Breast epithelium (tissue), 4 donors: ENCODE measurements at regions not wholly inside any gene's neighbourhood (a gene's known extent, or its start where the extent isn't known, plus 50 kb on each side); places are given as distances from the start of the nearest gene placed in this dataset.
"Not testable (repeated sequence)": the region's sequence is repeated elsewhere in the genome, so short reads cannot be mapped to it uniquely, and the experiment has no call there.

ENCODE experiments used
- DNase-seq, 2 donors: peaks; one replicate each; pipeline ENCODE4 v3.0.0-alpha.2; 2019; ENCODE audit warnings: low spot score in 2 of 2
- H3K27ac ChIP-seq, 2 donors: fragments of 200-600 bp; sonication (generic) in 1 of 2; one replicate each; pipeline ENCODE4 v1.5.1; 2016 to 2019; ENCODE audit warnings: mild to moderate bottlenecking in 1 of 2
- H3K27me3 ChIP-seq, 2 donors: fragments of 200-600 bp; sonication (generic) in 1 of 2; one replicate each; pipeline versions ENCODE4 v1.5.1 to v1.6.0; 2017 to 2019; ENCODE audit warnings: control low read depth in 1 of 2, mild to moderate bottlenecking in 1 of 2
- H3K36me3 ChIP-seq: fragments of 200-600 bp; one replicate; pipeline ENCODE4 v1.5.1; 2019
- H3K4me1 ChIP-seq, 2 donors: fragments of 200-600 bp; sonication (generic); one replicate each; pipeline ENCODE4 v1.5.1; 2016 to 2019; ENCODE audit warnings: control low read depth in 1 of 2
- H3K4me3 ChIP-seq, 3 donors: fragments of 200-600 bp; sonication (generic); 1 replicate in 2 of 3; 2 replicates in 1 of 3; pipeline ENCODE4 v1.5.1; 2016 to 2019; ENCODE audit warnings: mild to moderate bottlenecking in 3 of 3, moderate library complexity in 2 of 3
- H3K9me3 ChIP-seq, 2 donors: fragments of 200-600 bp; sonication (generic) in 1 of 2; one replicate each; pipeline ENCODE4 v1.5.1; 2016 to 2019; ENCODE audit warnings: control low read depth in 1 of 2
- POLR2A ChIP-seq: fragments of 450-650 bp; IDR thresholded peaks from one replicate; pipeline ENCODE4 v1.6.1; 2016; ENCODE audit warnings: antibody characterized with exemption, mild to moderate bottlenecking, moderate library complexity
- POLR2AphosphoS5 ChIP-seq, 3 donors: sonication (generic); formaldehyde crosslinking; IDR thresholded peaks; one replicate each; pipeline ENCODE4 v1.6.1; 2017; ENCODE audit warnings: antibody characterized with exemption in 3 of 3
- intact Hi-C: fragments of 100-400 bp; cut with DNase I; formaldehyde crosslinking; loops from one replicate; pipeline ENCODE4 v1.15.1; 2023; ENCODE audit warnings: low total_unique reads
- TF ChIP-seq, protein P1 (sequence below), 3 donors: fragments of 450-650 bp; IDR thresholded peaks; one replicate each; pipeline ENCODE4 v1.5.1; 2016 to 2017; ENCODE audit warnings: antibody characterized with exemption in 3 of 3, mild to moderate bottlenecking in 3 of 3, moderate library complexity in 3 of 3

DNA sequence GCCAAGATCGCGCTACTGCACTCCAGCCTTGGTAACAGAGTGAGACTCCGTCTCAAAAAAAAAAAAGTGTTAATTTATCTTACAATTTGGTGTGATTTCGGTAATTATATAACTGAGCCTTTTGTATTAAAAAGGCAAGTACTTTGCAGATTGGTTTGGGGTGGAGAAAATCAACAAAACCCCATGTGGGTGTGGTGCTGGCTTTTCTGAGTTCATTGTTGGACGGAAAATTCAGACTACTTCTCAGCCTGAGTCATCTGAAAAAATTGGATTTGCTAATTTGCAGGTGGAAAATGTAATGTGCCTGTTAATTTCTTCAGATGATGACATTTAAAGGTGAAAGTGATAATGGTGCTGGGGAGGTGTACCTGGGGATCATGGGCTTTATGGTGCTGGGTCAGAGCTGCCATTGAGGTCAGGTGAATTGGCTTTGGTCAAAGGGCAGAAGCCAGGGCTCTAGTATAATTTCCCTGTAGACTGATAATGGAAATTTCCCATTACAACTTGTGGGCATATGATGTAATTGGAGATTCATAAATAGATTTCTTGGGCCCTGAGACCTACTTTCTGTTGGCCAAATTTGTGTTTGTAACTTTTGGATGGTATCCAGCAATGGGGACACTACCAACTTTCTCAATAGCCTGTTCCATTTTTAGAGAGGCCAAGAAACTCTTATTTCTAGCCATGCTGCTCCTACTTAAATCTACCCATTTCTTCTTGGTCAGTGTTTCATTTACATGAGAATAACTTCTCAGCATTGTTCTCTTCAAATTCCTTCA lies 74.3 kb upstream of the TEX13D start:
- no peak for DNase-seq
- Histone ChIP-seq H3K9me3 (no peaks in the 10 kb centered on the region), H3K36me3 (no peaks in the 10 kb centered on the region), H3K27me3 (peaks cover 0 to 7% of the 10 kb centered on the region in 2 donors), H3K4me3 (no peak overlapping the region), H3K27ac (no peak overlapping the region), H3K4me1 (no peaks in the 10 kb centered on the region)
- intact Hi-C loops = no loop called here
- no peak for TF ChIP-seq POLR2AphosphoS5 (IDR thresholded peaks at IDR 0.05)
- no peak for TF ChIP-seq POLR2A
- TF ChIP-seq, protein P1, sequence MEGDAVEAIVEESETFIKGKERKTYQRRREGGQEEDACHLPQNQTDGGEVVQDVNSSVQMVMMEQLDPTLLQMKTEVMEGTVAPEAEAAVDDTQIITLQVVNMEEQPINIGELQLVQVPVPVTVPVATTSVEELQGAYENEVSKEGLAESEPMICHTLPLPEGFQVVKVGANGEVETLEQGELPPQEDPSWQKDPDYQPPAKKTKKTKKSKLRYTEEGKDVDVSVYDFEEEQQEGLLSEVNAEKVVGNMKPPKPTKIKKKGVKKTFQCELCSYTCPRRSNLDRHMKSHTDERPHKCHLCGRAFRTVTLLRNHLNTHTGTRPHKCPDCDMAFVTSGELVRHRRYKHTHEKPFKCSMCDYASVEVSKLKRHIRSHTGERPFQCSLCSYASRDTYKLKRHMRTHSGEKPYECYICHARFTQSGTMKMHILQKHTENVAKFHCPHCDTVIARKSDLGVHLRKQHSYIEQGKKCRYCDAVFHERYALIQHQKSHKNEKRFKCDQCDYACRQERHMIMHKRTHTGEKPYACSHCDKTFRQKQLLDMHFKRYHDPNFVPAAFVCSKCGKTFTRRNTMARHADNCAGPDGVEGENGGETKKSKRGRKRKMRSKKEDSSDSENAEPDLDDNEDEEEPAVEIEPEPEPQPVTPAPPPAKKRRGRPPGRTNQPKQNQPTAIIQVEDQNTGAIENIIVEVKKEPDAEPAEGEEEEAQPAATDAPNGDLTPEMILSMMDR (IDR thresholded peaks at IDR 0.05) = no peak

DNA sequence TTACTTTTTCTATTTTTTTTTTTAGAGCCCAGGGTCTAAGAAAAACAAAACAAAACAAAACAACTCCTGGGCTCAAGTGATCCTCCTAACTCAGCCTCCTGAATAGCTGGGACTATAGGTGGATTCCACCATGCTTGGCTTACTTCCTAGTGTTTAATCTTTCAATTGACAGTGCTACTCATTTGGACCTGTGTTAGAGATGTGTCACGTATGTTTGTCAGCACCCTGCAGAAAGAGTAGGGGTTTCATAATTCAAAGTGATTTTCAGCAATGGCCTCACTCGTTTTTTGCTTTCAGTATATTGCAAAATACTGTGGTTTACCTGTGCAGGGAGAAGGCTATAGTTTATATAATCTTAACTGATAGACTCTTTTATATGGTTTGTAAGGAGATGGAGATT lies 71.6 kb upstream of the TEX13D start:
- no peaks in the 10 kb centered on the region for H3K36me3 ChIP-seq
- no peak overlapping the region for H3K27ac ChIP-seq
- H3K27me3 ChIP-seq = no peaks in the 10 kb centered on the region
- no peak for DNase-seq
- intact Hi-C loops = no loop called here
- H3K4me1 ChIP-seq = no peaks in the 10 kb centered on the region
- TF ChIP-seq POLR2AphosphoS5 (IDR thresholded peaks at IDR 0.05) (no peak), POLR2A (no peak)
- TF ChIP-seq, protein P1 (IDR thresholded peaks at IDR 0.05) = no peak
- H3K4me3 ChIP-seq = no peak overlapping the region
- no peaks in the 10 kb centered on the region for H3K9me3 ChIP-seq

DNA sequence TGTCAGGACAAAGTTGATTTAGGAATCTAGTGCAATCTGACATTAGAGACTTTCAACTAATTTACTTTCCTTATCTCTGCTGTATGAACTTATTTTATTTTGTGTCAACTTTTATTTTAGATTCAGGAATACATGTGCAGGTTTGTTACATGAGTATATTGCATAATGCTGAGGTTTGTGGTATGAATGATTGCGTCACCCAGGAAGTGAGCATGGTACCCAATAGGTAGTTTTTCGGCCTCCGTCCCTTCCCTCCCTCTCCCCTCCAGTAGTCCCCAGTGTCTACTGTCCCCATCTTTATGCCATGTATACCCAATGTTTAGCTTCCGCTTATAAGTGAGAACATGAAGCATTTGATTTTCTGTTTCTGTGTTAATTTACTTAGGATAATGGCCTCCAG lies 68.7 kb upstream of the TEX13D start:
- DNase-seq = no peak
- no peak overlapping the region for H3K4me3 ChIP-seq
- no peaks in the 10 kb centered on the region for H3K9me3 ChIP-seq
- H3K27me3 ChIP-seq = no peaks in the 10 kb centered on the region
- H3K36me3 ChIP-seq = no peaks in the 10 kb centered on the region
- intact Hi-C loops = no loop called here
- H3K27ac ChIP-seq = no peak overlapping the region
- H3K4me1 ChIP-seq = no peaks in the 10 kb centered on the region
- TF ChIP-seq POLR2A = no peak
- TF ChIP-seq, protein P1 (IDR thresholded peaks at IDR 0.05) = no peak
- no peak for TF ChIP-seq POLR2AphosphoS5 (IDR thresholded peaks at IDR 0.05)

DNA sequence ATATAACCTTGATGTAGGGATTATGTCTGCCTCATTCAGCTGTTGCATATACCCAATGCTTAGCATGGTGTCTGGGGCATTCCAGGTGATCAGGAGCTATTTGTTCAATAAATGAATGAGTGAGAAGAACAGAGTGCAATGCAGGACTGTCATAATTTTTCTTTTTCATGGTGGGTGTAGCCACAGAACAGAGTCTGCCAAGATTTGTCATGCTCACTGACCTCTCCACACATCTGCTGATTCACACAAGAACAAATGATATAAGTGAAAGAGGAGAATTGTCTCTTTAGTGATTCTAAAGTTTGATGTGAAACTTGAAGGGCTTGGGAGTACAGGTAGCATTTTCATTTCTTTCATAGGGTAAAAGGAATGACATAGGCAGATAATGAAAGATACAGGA lies 64.4 kb upstream of the TEX13D start:
- TF ChIP-seq, protein P1 (IDR thresholded peaks at IDR 0.05) = no peak
- TF ChIP-seq POLR2A = no peak
- TF ChIP-seq POLR2AphosphoS5 (IDR thresholded peaks at IDR 0.05) = no peak
- DNase-seq = no peak
- H3K9me3 ChIP-seq = no peaks in the 10 kb centered on the region
- intact Hi-C loops = no loop called here
- no peaks in the 10 kb centered on the region for H3K4me1 ChIP-seq
- H3K36me3 ChIP-seq = no peaks in the 10 kb centered on the region
- H3K4me3 ChIP-seq = no peak overlapping the region
- no peak overlapping the region for H3K27ac ChIP-seq
- no peaks in the 10 kb centered on the region for H3K27me3 ChIP-seq

DNA sequence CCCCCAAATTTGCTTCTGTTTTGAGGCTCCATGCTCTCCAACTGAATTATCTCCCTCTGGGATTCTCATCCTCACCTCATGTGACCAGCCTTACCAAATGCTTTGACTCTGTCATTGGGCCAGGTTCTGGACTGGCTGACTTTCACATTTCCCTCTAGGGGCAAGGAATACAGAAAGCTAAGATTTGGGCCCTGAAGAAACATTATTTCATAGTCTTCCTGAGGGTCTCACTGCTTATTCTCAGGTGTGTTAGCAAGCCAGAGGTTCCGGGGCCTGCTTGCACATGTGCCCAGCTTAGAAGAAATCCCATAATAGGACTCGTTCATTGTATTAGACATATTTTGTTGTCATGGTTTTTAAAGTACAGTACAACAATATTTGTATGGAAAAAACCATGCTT lies 62.6 kb upstream of the TEX13D start:
- Histone ChIP-seq H3K36me3 (no peaks in the 10 kb centered on the region), H3K27ac (no peak overlapping the region), H3K4me1 (no peaks in the 10 kb centered on the region), H3K4me3 (no peak overlapping the region), H3K9me3 (no peaks in the 10 kb centered on the region), H3K27me3 (no peaks in the 10 kb centered on the region)
- TF ChIP-seq, protein P1 (IDR thresholded peaks at IDR 0.05) = no peak
- TF ChIP-seq POLR2A (no peak), POLR2AphosphoS5 (IDR thresholded peaks at IDR 0.05) (no peak)
- no peak for DNase-seq
- intact Hi-C loops = loop anchor here (10.0 kb wide), 1 partner anchor 825 kb away; no protein-coding TSS in a partner anchor

DNA sequence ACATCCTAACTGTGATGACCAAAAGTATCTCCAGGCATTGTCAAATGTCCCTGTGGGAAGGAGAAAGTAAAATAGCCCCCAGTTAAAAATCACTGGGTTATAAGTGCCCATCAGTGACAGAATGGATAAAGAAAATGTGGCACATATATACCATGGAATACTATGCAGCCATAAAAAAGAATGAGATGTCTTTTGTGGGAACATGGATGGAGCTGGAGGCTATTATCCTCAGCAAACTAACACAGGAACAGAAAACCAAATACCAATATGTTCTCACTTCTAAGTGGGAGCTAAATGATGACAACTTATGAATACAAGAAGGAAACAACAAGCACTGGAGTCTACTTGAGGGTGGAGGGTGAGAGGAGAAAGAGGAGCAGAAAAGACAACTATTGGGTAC lies 60.9 kb upstream of the TEX13D start:
- H3K4me1 ChIP-seq, H3K36me3 ChIP-seq, H3K4me3 ChIP-seq, H3K27me3 ChIP-seq, DNase-seq, H3K9me3 ChIP-seq, H3K27ac ChIP-seq: not testable (repeated sequence)
- intact Hi-C loops = loop anchor here (10.0 kb wide), 1 partner anchor 823 kb away; no protein-coding TSS in a partner anchor
